MM.1S (cell line): ENCODE measurements at regions not wholly inside any gene's neighbourhood (a gene's known extent, or its start where the extent isn't known, plus 50 kb on each side); places are given as distances from the start of the nearest gene placed in this dataset.

Experiments
- CTCF ChIP-seq: fragments of 300-600 bp; sonication (generic); IDR thresholded peaks from 2 replicates; pipeline ENCODE4 v1.5.1; 2016; ENCODE audit warnings: antibody characterized with exemption, low read length, mixed read lengths
- EZH2 ChIP-seq: fragments of 300-600 bp; sonication (generic); optimal IDR thresholded peaks from 2 replicates; pipeline ENCODE3; 2017; ENCODE audit warnings: low read depth, mild to moderate bottlenecking, antibody characterized with exemption, low read length, mixed read lengths

- no peak for TF ChIP-seq CTCF
- TF ChIP-seq EZH2, result no peak
Observed at GRCh38 chr13:79847882-79848592, 367.1 kb downstream of the NDFIP2 start.
